ENCODE measurements at regions not wholly inside any gene's neighbourhood (a gene's known extent, or its start where the extent isn't known, plus 50 kb on each side); places are given as distances from the start of the nearest gene placed in this dataset.

GRCh38 chr15:67969892-67970291, 84.2 kb upstream of the PIAS1 start:
- POLR2A ChIA-PET (ENCODE audit: unreplicated experiment), result no interaction called here
- Histone ChIP-seq H3K9ac (ENCODE audit: low read length) (no peak overlapping the region), H3K4me3 (ENCODE audit: low read length) (no peak overlapping the region), H3K27me3 (ENCODE audit: low read length) (no peaks in the 10 kb centered on the region), H3K36me3 (ENCODE audit: low read depth, low read length) (no peaks in the 10 kb centered on the region), H3K4me2 (ENCODE audit: low read length) (no peak overlapping the region), H4K20me1 (ENCODE audit: low read length) (no peaks in the 10 kb centered on the region), H3K79me2 (ENCODE audit: low read length) (no peaks in the 10 kb centered on the region), H3K27ac (ENCODE audit: low read length) (no peak overlapping the region), H3F3A (ENCODE audit: low read length, unreplicated experiment) (no peaks in the 10 kb centered on the region), H3K9me2 (replicated peaks; ENCODE audit: low read length) (no peaks in the 10 kb centered on the region), H2AFZ (ENCODE audit: low read length) (no peak overlapping the region), H3K4me1 (ENCODE audit: insufficient read depth, low read length) (no peaks in the 10 kb centered on the region), H3K9me3 (ENCODE audit: low read length) (no peaks in the 10 kb centered on the region)
- no peak for DNase-seq
- no peak for TF ChIP-seq CTCF (conservative IDR thresholded peaks at IDR 0.05; ENCODE audit: low read depth, low read length)
- no peak for TF ChIP-seq EZH2 (IDR thresholded peaks at IDR 0.05; ENCODE audit: low read length, unreplicated experiment)
- TF ChIP-seq EZH2phosphoT487 (IDR thresholded peaks at IDR 0.05; ENCODE audit: borderline replicate concordance, low read length), result no peak
- no TSS peak for BruUV-seq (replicated peaks)
- CTCF ChIA-PET, result no interaction called here
- no peak for ATAC-seq
- intact Hi-C loops (cut with micrococcal nuclease), result no loop called here

- H3K9me2 ChIP-seq (replicated peaks; ENCODE audit: low read length), result no peaks in the 10 kb centered on the region
- no peak overlapping the region for H3K4me2 ChIP-seq (ENCODE audit: low read length)
- POLR2A ChIA-PET (ENCODE audit: unreplicated experiment), result no interaction called here
- H3K27me3 ChIP-seq (ENCODE audit: low read length), result no peaks in the 10 kb centered on the region
- no peak overlapping the region for H2AFZ ChIP-seq (ENCODE audit: low read length)
- no peaks in the 10 kb centered on the region for H3F3A ChIP-seq (ENCODE audit: low read length, unreplicated experiment)
- DNase-seq, result no peak
- no peak overlapping the region for H3K9ac ChIP-seq (ENCODE audit: low read length)
- H3K36me3 ChIP-seq (ENCODE audit: low read depth, low read length), result no peaks in the 10 kb centered on the region
- H3K27ac ChIP-seq (ENCODE audit: low read length), result no peak overlapping the region
- no TSS peak for BruUV-seq (replicated peaks)
- no peak for ATAC-seq
- no peaks in the 10 kb centered on the region for H3K4me1 ChIP-seq (ENCODE audit: insufficient read depth, low read length)
- H3K9me3 ChIP-seq (ENCODE audit: low read length), result no peaks in the 10 kb centered on the region
- TF ChIP-seq EZH2 (IDR thresholded peaks at IDR 0.05; ENCODE audit: low read length, unreplicated experiment), result no peak
- TF ChIP-seq EZH2phosphoT487 (IDR thresholded peaks at IDR 0.05; ENCODE audit: borderline replicate concordance, low read length), result no peak
- TF ChIP-seq CTCF (conservative IDR thresholded peaks at IDR 0.05; ENCODE audit: low read depth, low read length), result no peak
- CTCF ChIA-PET, result no interaction called here
- no peaks in the 10 kb centered on the region for H4K20me1 ChIP-seq (ENCODE audit: low read length)
- no peaks in the 10 kb centered on the region for H3K79me2 ChIP-seq (ENCODE audit: low read length)
- no peak overlapping the region for H3K4me3 ChIP-seq (ENCODE audit: low read length)
- intact Hi-C loops (cut with micrococcal nuclease), result no loop called here
These were observed 81.7 kb upstream of the PIAS1 start for GRCh38 chr15:67972377-67972776.

- H2AFZ ChIP-seq (ENCODE audit: low read length), result no peak overlapping the region
- BruUV-seq (replicated peaks), result no TSS peak
- TF ChIP-seq CTCF (conservative IDR thresholded peaks at IDR 0.05; ENCODE audit: low read depth, low read length) (no peak), EZH2 (IDR thresholded peaks at IDR 0.05; ENCODE audit: low read length, unreplicated experiment) (no peak), EZH2phosphoT487 (IDR thresholded peaks at IDR 0.05; ENCODE audit: borderline replicate concordance, low read length) (no peak)
- no peak overlapping the region for H3K4me2 ChIP-seq (ENCODE audit: low read length)
- ATAC-seq (no peak), DNase-seq (no peak)
- H3K9me3 ChIP-seq (ENCODE audit: low read length), result no peaks in the 10 kb centered on the region
- H3K9ac ChIP-seq (ENCODE audit: low read length), result no peak overlapping the region
- CTCF ChIA-PET, result no interaction called here
- no peaks in the 10 kb centered on the region for H3K4me1 ChIP-seq (ENCODE audit: insufficient read depth, low read length)
- H3K27ac ChIP-seq (ENCODE audit: low read length), result no peak overlapping the region
- no peaks in the 10 kb centered on the region for H3F3A ChIP-seq (ENCODE audit: low read length, unreplicated experiment)
- no peaks in the 10 kb centered on the region for H4K20me1 ChIP-seq (ENCODE audit: low read length)
- POLR2A ChIA-PET (ENCODE audit: unreplicated experiment), result no interaction called here
- H3K36me3 ChIP-seq (ENCODE audit: low read depth, low read length), result no peaks in the 10 kb centered on the region
- no peak overlapping the region for H3K4me3 ChIP-seq (ENCODE audit: low read length)
- intact Hi-C loops (cut with micrococcal nuclease), result no loop called here
- no peaks in the 10 kb centered on the region for H3K27me3 ChIP-seq (ENCODE audit: low read length)
- H3K79me2 ChIP-seq (ENCODE audit: low read length), result no peaks in the 10 kb centered on the region
- H3K9me2 ChIP-seq (replicated peaks; ENCODE audit: low read length), result no peaks in the 10 kb centered on the region
These were observed 80.3 kb upstream of the PIAS1 start for GRCh38 chr15:67973846-67974245.
